ENCODE measurements at regions not wholly inside any gene's neighbourhood (a gene's known extent, or its start where the extent isn't known, plus 50 kb on each side); places are given as distances from the start of the nearest gene placed in this dataset.

GRCh38 chr4:43296946-43297528, 404.5 kb downstream of the GRXCR1 start:
- TF ChIP-seq CTCF (conservative IDR thresholded peaks at IDR 0.05; ENCODE audit: low read depth, low read length) (no peak), EZH2 (IDR thresholded peaks at IDR 0.05; ENCODE audit: borderline replicate concordance, low read depth, low read length, poor library complexity, severe bottlenecking) (no peak)
